A549 (cell line): ENCODE measurements at regions not wholly inside any gene's neighbourhood (a gene's known extent, or its start where the extent isn't known, plus 50 kb on each side); places are given as distances from the start of the nearest gene placed in this dataset.

Source experiments
- CTCF ChIP-seq: fragments of >200 bp; sonication (Bioruptor Twin); formaldehyde crosslinking; IDR thresholded peaks from 3 replicates; pipeline ENCODE4 v1.5.1; 2016
- EHF ChIP-seq: fragments of 250-450 bp; sonication (Bioruptor Pico); IDR thresholded peaks from 2 replicates; pipeline ENCODE4 v1.5.0; 2020; ENCODE audit warnings: mild to moderate bottlenecking
- HDAC2 ChIP-seq: fragments of 200-600 bp; sonication (generic); IDR thresholded peaks from 2 replicates; pipeline ENCODE4 v1.6.1; 2016
- MAFK ChIP-seq: fragments of 450-650 bp; IDR thresholded peaks from 2 replicates; pipeline ENCODE4 v1.6.1; 2014; ENCODE audit not compliant: partially characterized antibody
- MAX ChIP-seq: IDR thresholded peaks from 2 replicates; pipeline ENCODE4 v1.6.1; 2012
- POLR2A ChIP-seq: IDR thresholded peaks from 2 replicates; pipeline ENCODE4 v1.6.1; 2012; ENCODE audit warnings: mild to moderate bottlenecking, low read length
- SMC3 ChIP-seq: fragments of >200 bp; sonication (Bioruptor Twin); formaldehyde crosslinking; IDR thresholded peaks from 3 replicates; pipeline ENCODE4 v1.6.1; 2018; ENCODE audit warnings: inconsistent platforms
- TP53 ChIP-seq: fragments of 250-450 bp; sonication (Bioruptor Pico); IDR thresholded peaks from 2 replicates; pipeline ENCODE4 v1.5.0; 2021; ENCODE audit warnings: mild to moderate bottlenecking, moderate library complexity
- TF ChIP-seq, protein P1 (sequence below): fragments of 250-450 bp; sonication (Bioruptor Pico); IDR thresholded peaks from 2 replicates; pipeline ENCODE4 v1.5.0; 2021; ENCODE audit warnings: mild to moderate bottlenecking, moderate library complexity, borderline replicate concordance
- TF ChIP-seq, protein P2 (sequence below): fragments of >200 bp; sonication (Bioruptor Twin); formaldehyde crosslinking; IDR thresholded peaks from 3 replicates; pipeline ENCODE4 v1.6.1; 2016

GRCh38 chr13:42728507-42729180, 52.7 kb upstream of the FAM216B start:
- no peak for TF ChIP-seq CTCF
- no peak for TF ChIP-seq POLR2A
- TF ChIP-seq, protein P1, sequence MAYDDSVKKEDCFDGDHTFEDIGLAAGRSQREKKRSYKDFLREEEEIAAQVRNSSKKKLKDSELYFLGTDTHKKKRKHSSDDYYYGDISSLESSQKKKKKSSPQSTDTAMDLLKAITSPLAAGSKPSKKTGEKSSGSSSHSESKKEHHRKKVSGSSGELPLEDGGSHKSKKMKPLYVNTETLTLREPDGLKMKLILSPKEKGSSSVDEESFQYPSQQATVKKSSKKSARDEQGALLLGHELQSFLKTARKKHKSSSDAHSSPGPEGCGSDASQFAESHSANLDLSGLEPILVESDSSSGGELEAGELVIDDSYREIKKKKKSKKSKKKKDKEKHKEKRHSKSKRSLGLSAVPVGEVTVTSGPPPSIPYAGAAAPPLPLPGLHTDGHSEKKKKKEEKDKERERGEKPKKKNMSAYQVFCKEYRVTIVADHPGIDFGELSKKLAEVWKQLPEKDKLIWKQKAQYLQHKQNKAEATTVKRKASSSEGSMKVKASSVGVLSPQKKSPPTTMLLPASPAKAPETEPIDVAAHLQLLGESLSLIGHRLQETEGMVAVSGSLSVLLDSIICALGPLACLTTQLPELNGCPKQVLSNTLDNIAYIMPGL (CRISPR knock-in tag) = no peak
- TF ChIP-seq, protein P2, sequence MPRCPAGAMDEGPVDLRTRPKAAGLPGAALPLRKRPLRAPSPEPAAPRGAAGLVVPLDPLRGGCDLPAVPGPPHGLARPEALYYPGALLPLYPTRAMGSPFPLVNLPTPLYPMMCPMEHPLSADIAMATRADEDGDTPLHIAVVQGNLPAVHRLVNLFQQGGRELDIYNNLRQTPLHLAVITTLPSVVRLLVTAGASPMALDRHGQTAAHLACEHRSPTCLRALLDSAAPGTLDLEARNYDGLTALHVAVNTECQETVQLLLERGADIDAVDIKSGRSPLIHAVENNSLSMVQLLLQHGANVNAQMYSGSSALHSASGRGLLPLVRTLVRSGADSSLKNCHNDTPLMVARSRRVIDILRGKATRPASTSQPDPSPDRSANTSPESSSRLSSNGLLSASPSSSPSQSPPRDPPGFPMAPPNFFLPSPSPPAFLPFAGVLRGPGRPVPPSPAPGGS = no peak
- TF ChIP-seq EHF (CRISPR knock-in tag) = no peak
- TF ChIP-seq TP53 (CRISPR knock-in tag) = no peak
- TF ChIP-seq MAFK = no peak
- no peak for TF ChIP-seq SMC3
- no peak for TF ChIP-seq HDAC2
- TF ChIP-seq MAX = no peak
